ENCODE measurements at regions not wholly inside any gene's neighbourhood (a gene's known extent, or its start where the extent isn't known, plus 50 kb on each side); places are given as distances from the start of the nearest gene placed in this dataset.

DNA sequence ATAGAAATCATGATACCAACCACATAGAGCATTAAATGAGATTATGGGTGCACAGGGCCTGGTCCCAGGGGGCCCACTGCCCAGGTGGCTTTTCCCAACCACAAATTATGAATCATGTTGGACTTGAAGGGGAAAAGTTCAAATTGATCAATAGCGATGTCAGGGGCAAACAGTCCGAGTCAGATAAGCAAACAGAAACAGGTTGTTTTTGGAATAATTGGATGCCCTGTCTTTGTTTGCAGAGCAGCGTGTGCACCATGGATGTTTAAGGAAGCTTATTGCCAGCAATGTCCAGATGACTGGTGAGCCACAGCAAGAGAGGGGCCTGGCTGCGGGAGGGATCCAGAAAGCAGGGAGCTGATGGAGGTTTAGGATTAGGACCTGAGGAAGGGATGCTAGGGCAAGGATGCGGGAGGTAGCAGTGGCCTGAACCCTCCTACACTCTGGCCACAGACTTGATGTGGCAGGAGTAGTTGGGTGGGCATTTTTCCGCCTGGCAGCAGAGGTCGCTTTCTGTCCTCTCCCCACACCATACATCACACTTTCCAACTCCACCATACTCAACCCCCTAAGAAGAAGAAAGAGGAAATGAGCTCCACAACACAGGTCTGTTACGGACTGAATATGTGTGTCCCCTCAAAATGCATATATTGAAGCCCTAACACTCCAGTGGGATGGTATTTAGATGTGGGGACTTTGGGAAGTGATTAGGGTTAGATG, 266.4 kb upstream of the RPL38 start:
- no peak for DNase-seq

GRCh38 chr17:73938706-73939105, 264.8 kb upstream of the RPL38 start:
- DNase-seq: no peak

- no peak for DNase-seq
These were observed 263.7 kb upstream of the RPL38 start for GRCh38 chr17:73939806-73940205.

DNA sequence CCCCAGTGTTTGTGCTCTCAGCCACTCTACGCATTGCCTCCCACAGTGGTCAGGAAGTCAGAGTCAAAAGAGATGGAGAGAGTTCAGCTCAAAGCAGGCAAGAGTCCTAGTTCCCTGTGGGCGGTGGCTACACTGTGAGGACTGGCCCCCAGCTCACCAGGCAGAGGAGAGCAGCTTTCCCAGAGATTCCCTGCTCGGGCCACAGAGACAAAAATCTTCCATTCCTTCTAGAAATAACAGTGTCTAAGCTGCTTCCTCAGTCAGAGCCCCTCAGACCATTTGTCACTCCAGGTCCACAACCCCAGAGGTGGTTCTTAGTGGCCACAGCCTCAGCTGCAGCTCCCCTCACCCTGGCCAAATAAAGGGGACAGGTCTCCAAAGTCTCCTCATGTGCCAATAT, 263.0 kb upstream of the RPL38 start:
- DNase-seq: no peak

GRCh38 chr17:73941919-73942530, 261.5 kb upstream of the RPL38 start:
- DNase-seq: no peak

GRCh38 chr17:73942703-73943415, 260.6 kb upstream of the RPL38 start:
- no peak for DNase-seq

GRCh38 chr17:73943416-73944110, 259.9 kb upstream of the RPL38 start:
- DNase-seq: no peak

GRCh38 chr17:73944366-73944765, 259.1 kb upstream of the RPL38 start:
- DNase-seq: no peak

DNA sequence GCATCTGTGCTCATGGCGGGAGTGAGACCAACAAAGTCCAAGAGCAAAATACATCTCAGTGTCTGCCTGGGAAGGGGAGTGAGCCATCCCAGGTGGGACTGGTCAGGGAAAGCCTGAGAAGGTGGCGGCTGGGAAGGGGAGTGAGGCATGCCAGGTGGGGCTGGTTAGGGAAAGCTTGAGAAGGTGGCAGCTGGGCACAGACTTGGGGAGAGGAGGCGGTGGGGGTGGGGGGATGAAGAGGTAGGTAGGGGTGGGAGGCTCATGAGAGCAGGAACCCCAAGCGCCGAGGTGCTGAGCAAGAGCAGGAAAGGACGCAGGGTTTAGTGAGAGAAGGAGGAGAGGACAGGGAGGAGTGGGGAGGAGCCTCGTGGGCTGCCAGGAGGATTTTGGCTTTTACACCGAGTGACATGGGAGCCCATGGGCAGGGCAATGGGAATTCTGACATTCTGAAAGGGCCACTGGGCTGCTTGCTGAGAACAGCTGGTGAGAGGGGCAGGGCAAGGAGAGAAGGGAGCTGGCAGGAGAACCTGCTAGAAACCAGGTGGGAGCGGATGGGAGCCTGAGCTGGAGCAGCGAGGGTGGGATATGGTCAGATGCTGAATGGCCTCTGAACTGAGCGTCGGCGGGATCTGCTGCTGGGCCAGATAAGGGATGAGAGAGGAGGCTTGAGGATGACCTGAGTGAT, 256.1 kb upstream of the RPL38 start:
- no peak for DNase-seq

DNA sequence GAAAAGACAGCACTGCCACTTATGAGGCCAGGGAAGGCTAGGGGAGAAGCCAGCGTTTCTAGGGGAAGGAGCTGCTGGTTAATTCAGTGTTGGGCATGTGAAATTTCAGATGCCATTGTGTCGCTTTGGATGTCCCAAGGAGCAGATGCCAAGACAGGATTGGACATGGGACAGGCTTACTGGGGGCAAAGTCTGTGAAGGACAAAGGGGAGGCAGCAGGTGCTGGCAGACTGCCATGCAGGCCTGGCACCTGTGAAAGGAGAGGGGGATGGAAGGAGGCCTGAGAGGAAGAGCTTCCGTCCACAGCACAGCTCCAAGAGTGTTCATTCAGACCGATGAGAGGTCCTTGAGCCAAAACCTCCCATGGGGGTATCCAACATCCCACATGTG, 255.5 kb upstream of the RPL38 start:
- no peak for DNase-seq

DNA sequence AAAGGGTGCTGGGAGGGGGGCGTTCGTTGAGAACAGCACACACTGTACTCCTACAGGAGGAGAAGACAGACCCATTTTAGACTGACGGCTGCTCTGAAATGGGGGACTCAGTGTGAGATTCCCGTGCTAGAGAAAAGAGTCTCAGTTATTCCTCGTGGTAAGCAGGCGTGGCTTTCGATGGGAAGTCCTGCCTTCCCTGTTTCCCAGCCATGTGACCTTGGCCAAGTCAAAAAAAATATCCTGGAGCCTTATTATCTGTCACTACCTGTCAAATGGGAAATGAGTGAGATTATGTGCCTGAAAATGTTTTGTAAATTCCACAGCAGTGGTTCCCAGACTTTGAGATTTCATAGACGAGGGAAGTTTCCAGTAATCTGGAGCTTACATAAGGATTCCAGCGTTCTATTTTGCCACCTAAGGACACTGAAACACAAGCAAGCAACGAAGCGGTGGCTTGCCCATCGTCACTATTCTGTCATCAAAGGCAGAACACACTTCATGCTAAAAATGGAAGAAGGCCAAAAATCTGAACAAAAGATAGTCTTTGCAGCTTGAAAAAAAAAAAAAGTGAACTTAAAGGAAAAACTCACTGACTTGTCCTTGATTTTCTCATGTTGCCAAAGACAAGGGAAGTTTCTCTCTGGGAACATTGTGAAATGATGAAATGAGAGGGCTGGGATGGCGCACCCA, 253.4 kb upstream of the RPL38 start:
- DNase-seq: no peak

DNA sequence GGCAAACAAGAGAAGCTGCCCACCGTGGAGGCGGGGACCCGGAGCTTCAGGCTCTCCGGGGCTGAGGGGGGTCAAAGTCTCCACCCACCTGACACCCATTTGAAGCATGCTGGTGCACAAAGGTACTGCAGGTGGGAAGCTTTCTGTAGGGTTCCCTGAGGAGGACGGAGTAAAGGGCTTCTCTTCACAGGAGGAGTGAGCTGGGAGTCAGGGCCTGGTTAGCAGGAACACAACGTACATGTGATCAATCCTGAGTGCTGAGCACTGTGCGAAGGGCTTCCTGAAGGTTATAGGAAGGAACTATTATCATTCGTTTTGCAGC, 252.9 kb upstream of the RPL38 start:
- DNase-seq: no peak

DNA sequence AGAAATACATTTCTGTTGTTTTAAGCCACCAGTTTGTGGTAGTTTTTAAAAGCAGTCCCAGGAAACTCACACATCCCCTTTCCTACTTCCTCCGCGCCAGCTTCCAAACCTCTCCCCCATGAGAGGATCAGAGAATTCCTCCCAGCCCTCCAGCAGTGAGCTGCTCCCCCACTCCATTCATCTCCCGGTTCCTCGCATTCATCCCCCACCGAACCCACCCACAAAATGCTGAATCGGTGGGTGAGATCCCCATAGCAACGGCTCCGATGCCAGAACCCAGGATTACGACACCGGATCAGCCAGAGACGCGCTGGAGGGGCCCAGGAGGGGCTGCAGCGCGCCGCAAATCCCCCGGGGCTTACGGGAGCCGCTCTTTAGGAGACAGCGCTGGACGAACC, 251.4 kb upstream of the RPL38 start:
- DNase-seq: no peak

- DNase-seq: no peak
These were observed 250.8 kb upstream of the RPL38 start for GRCh38 chr17:73952480-73953205.

- no peak for DNase-seq
These were observed 250.1 kb upstream of the RPL38 start for GRCh38 chr17:73953206-73954033.

DNA sequence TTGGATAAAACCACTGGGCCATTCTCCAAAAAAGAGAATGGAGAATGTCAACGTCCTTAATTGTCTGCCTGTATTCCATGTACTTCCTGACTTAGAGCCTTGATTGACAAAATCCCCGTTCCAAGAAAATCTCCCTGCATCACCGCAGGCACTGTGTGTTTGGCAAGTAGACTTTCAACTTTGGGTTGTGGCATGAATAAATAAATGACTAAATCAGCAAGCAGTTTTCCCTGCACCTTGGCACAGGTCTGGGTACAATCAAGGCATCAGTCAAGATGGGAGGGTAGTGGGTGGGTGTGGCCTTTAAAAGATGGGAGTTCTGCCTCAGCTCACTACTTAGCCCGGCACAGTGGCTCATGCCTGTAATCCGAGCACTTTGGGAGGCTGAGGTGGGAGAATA, 248.5 kb upstream of the RPL38 start:
- no peak for DNase-seq

DNA sequence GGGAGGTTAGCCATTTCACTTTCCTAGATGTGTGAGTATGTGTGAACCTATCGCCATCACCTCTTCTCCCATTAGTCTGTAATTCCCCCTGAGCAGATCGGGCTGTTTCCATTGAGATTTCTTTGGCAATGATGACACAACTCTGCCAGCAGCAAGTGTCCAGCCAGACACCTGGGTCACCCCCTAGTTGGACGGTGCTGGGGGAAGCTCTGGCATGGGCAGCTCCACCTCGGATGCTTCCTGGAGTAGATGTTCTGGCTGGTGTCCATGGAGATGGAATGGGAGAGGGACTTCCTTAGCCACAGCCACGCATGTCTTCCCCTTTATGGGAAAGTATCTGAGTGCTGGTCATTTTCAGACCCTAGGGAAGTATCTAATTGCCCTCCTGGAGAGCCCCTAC, 247.9 kb upstream of the RPL38 start:
- DNase-seq: no peak

GRCh38 chr17:73956169-73956568, 247.3 kb upstream of the RPL38 start:
- DNase-seq: no peak

DNA sequence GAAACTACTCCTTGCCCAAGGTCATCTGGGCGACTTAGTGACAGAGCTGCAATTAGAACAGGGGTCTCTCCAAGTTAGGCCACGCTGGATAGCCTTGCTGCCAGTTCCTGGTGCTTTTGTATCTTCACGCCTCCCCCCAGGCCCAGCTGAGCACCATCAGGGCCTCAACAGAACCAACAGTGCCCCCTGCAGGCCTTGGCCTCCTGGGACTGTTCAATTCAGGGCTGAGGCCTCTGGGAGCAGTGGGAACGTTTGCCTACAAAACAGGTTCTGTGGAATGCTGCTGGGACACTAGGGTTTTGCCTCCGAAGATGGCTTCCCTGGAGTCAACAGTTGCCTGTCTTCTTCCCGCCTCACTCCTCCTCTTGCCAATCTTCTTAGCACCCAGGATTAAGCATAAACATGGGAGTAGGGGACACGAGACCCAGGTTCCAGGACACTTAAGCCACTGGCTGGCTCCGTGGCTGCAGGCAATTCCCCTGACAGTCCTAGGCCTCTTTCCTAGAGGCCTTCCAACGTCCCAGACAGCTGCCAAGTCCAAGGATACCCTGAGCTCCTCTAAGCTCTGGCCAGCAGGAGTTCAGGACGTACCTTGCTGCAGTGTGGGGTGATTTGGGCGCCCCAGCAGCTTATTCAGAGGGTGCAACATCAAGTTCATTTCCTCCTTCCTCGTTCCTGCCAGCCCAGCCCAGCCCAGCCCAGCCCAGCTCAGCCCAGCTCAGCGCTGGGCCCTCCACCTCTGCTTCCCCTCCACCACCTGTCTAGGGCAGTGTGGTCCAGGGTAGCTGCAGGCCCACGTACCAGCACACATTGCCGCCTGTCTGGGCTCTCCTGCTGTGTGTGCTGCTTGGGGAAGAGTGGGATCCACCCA, 246.6 kb upstream of the RPL38 start:
- DNase-seq: no peak

DNA sequence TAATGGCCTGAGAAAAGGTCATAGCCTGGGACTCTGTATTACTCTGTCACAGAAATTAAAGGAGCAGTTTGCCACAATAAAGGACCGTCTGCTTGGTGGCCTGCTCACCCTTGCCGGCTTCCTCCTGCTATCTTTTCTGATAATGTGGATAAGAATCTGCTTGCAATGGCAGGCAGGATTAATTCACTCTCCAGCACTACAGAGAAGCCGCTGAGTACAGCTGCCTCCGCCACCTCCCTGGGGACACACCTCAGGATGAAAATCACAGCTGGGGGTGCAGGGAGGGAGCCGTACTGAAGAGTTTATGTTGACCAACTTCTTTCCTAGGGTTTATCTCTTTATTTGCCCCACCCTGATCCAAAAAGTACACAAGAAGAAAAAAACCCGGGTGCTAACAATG, 245.9 kb upstream of the RPL38 start:
- DNase-seq: no peak

Measured in NCI-H2107 (cell line).